GM23338 (cell line): ENCODE measurements at regions not wholly inside any gene's neighbourhood (a gene's known extent, or its start where the extent isn't known, plus 50 kb on each side); places are given as distances from the start of the nearest gene placed in this dataset.

Experiments used
- ATAC-seq: fragments of 200-7000 bp; cut with Tn5 transposase; 3 replicates; pipeline ENCODE4 v1.9.1; 2020
- DNase-seq: peaks from one replicate; pipeline ENCODE4 v3.0.0-alpha.2; 2015; ENCODE audit warnings: low spot score
- H2AFZ ChIP-seq: fragments of 200-600 bp; sonication (generic); 2 replicates; pipeline ENCODE4 v1.8.0; 2016; ENCODE audit warnings: antibody characterized with exemption, mild to moderate bottlenecking, moderate library complexity
- H3F3A ChIP-seq: fragments of 200-600 bp; sonication (generic); replicated peaks from 2 replicates; pipeline ENCODE4 v1.8.0; 2017; ENCODE audit warnings: antibody characterized with exemption, mixed run types, low read depth
- H3K27ac ChIP-seq: fragments of 200-600 bp; sonication (generic); 2 replicates; pipeline ENCODE4 v1.6.1; 2016; ENCODE audit warnings: low read depth
- H3K27me3 ChIP-seq: fragments of 200-600 bp; sonication (generic); 2 replicates; pipeline ENCODE4 v1.8.0; 2016; ENCODE audit warnings: mild to moderate bottlenecking, mixed run types, moderate library complexity; ENCODE audit not compliant: insufficient read depth
- H3K36me3 ChIP-seq: fragments of 200-600 bp; sonication (generic); 2 replicates; pipeline ENCODE4 v1.8.0; 2016; ENCODE audit warnings: mild to moderate bottlenecking; ENCODE audit not compliant: insufficient read depth
- H3K4me1 ChIP-seq: fragments of 200-600 bp; sonication (generic); 2 replicates; pipeline ENCODE4 v1.8.0; 2016; ENCODE audit warnings: mild to moderate bottlenecking, moderate library complexity; ENCODE audit not compliant: insufficient read depth
- H3K4me2 ChIP-seq: fragments of 200-600 bp; sonication (generic); 2 replicates; pipeline ENCODE4 v1.7.1; 2017; ENCODE audit warnings: mixed run types
- H3K4me3 ChIP-seq: fragments of 200-600 bp; sonication (generic); 2 replicates; pipeline ENCODE4 v1.6.1; 2016; ENCODE audit warnings: mixed run types
- H3K79me2 ChIP-seq: fragments of 200-600 bp; sonication (generic); replicated peaks from 2 replicates; pipeline ENCODE4 v1.8.0; 2017; ENCODE audit warnings: mild to moderate bottlenecking; ENCODE audit not compliant: insufficient read depth
- H3K9me2 ChIP-seq: fragments of 200-600 bp; sonication (generic); 2 replicates; pipeline ENCODE4 v1.8.0; 2017; ENCODE audit not compliant: insufficient read depth
- H4K20me1 ChIP-seq: fragments of 200-600 bp; sonication (generic); replicated peaks from 2 replicates; pipeline ENCODE4 v1.8.0; 2017; ENCODE audit warnings: mild to moderate bottlenecking; ENCODE audit not compliant: insufficient read depth
- H3K27ac Mint-ChIP-seq: 2 replicates; pipeline ENCODE4 v1.8.0; 2020; ENCODE audit warnings: inconsistent platforms, mild to moderate bottlenecking, moderate library complexity, mixed read lengths
- H3K27me3 Mint-ChIP-seq: 3 replicates; pipeline ENCODE4 v1.8.0; 2022; ENCODE audit warnings: low read depth, mild to moderate bottlenecking, moderate library complexity, mixed read lengths, inconsistent platforms; ENCODE audit not compliant: insufficient read depth, poor library complexity
- H3K36me3 Mint-ChIP-seq: 3 replicates; pipeline ENCODE4 v1.8.0; 2021; ENCODE audit warnings: low read depth, mild to moderate bottlenecking, inconsistent platforms, moderate library complexity, mixed read lengths
- H3K4me1 Mint-ChIP-seq: 3 replicates; pipeline ENCODE4 v1.8.0; 2020; ENCODE audit warnings: mild to moderate bottlenecking, inconsistent platforms, mixed read lengths
- H3K4me3 Mint-ChIP-seq: 3 replicates; pipeline ENCODE4 v1.8.0; 2021; ENCODE audit warnings: moderate library complexity, mild to moderate bottlenecking, inconsistent platforms, mixed read lengths
- H3K9me3 Mint-ChIP-seq: 3 replicates; pipeline ENCODE4 v1.8.0; 2020; ENCODE audit warnings: moderate library complexity, mild to moderate bottlenecking, inconsistent platforms, mixed read lengths
- CREB1 ChIP-seq: fragments of 250-450 bp; sonication (Bioruptor Pico); IDR thresholded peaks from 2 replicates; pipeline ENCODE4 v1.5.0; 2020; ENCODE audit warnings: low read depth, mild to moderate bottlenecking, moderate library complexity
- CTCF ChIP-seq, 2 experiments: fragments of 200-600 bp in 1 of 2; sonication (generic) in 1 of 2; conservative IDR thresholded peaks; 2 replicates each; pipeline versions ENCODE4 v1.5.1 to v1.6.1; 2016 to 2017; ENCODE audit warnings: antibody characterized with exemption in 2 of 2, low read depth in 2 of 2, mild to moderate bottlenecking in 2 of 2, moderate library complexity in 1 of 2
- ETS1 ChIP-seq: IDR thresholded peaks from 2 replicates; pipeline ENCODE4 v1.6.1; 2016; ENCODE audit warnings: antibody characterized with exemption
- EZH2 ChIP-seq: fragments of 200-600 bp; sonication (generic); IDR thresholded peaks from one replicate; pipeline ENCODE4 v1.8.0; 2017; ENCODE audit warnings: antibody characterized with exemption, mild to moderate bottlenecking, low read depth; ENCODE audit not compliant: unreplicated experiment
- EZH2phosphoT487 ChIP-seq: fragments of 200-600 bp; sonication (generic); IDR thresholded peaks from one replicate; pipeline ENCODE4 v1.8.1; 2018; ENCODE audit warnings: antibody characterized with exemption; ENCODE audit not compliant: unreplicated experiment
- JUNB ChIP-seq: IDR thresholded peaks from one replicate; pipeline ENCODE4 v1.6.1; 2016; ENCODE audit warnings: antibody characterized with exemption; ENCODE audit not compliant: unreplicated experiment
- REST ChIP-seq: IDR thresholded peaks from one replicate; pipeline ENCODE4 v1.6.1; 2018; ENCODE audit warnings: antibody characterized with exemption; ENCODE audit not compliant: unreplicated experiment
- STAT1 ChIP-seq: IDR thresholded peaks from one replicate; pipeline ENCODE4 v1.6.1; 2016; ENCODE audit warnings: antibody characterized with exemption; ENCODE audit not compliant: unreplicated experiment
- ZNF114 ChIP-seq: fragments of 250-450 bp; sonication (Bioruptor Pico); IDR thresholded peaks from 2 replicates; pipeline ENCODE4 v1.5.0; 2020; ENCODE audit warnings: mild to moderate bottlenecking, moderate library complexity
- ZNF331 ChIP-seq: fragments of 250-450 bp; sonication (Bioruptor Pico); IDR thresholded peaks from 2 replicates; pipeline ENCODE4 v1.5.0; 2020; ENCODE audit warnings: low read depth, mild to moderate bottlenecking, moderate library complexity

DNA sequence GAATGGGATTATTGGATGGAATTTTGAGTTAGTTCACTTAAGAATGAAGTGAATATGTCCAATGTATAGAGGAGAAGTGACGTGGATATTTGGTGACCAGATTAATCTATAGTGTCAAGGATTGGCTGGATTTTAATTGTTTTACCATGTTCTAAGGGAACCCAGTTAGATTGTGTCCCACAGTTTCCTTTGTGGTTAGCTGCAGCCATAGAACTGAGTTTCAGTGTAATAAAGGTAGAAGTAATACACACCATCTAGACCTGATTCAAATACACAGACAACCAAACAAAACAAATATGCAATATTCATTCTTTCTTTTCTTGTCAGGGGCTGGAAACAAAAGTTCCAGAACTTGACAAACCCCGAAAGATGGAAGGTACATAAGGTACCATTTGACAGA is 88.0 kb upstream of the RGS18 start:
- no peaks in the 10 kb centered on the region; the same call in 1 of the 2 replicates for H3K9me2 ChIP-seq
- no peaks in the 10 kb centered on the region for H3K27me3 Mint-ChIP-seq
- ATAC-seq (no peak), DNase-seq (no peak)
- H3K79me2 ChIP-seq, result no peaks in the 10 kb centered on the region
- H3K4me2 ChIP-seq, result no peak overlapping the region
- no peaks in the 10 kb centered on the region for H3K36me3 Mint-ChIP-seq
- no peaks in the 10 kb centered on the region for H3F3A ChIP-seq
- H3K27ac ChIP-seq, result no peak overlapping the region
- no peak overlapping the region for H3K27ac Mint-ChIP-seq
- no peak overlapping the region for H2AFZ ChIP-seq
- H3K27me3 ChIP-seq, result no peaks in the 10 kb centered on the region
- H3K9me3 Mint-ChIP-seq, result no peaks in the 10 kb centered on the region
- H3K4me1 Mint-ChIP-seq, result peaks cover 13% of the 10 kb centered on the region
- H3K36me3 ChIP-seq, result no peaks in the 10 kb centered on the region
- TF ChIP-seq REST, result no peak
- TF ChIP-seq STAT1, result no peak
- H3K4me3 Mint-ChIP-seq, result no peak overlapping the region
- H3K4me1 ChIP-seq, result peaks cover 8% of the 10 kb centered on the region
- no peaks in the 10 kb centered on the region for H4K20me1 ChIP-seq
- no peak overlapping the region for H3K4me3 ChIP-seq

DNA sequence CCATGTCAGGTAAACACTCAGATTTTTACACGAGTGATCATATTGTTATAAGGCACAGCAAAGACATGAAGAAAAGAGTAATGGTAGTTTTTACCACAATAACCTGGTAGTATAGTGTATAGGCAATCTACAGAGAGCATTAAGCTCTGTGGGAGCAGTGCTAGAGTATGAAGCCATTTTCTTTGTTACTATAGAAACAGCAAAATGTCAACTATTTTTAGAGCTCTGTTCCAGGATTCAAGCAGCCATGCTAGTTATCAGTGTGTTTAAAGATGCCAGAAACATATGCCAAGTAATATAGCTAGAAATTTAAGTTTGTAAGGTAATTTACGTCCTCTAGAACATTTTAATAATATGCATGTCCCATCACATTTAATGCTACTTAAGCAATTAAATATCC is 77.6 kb upstream of the RGS18 start:
- Mint-ChIP-seq H3K36me3 (no peaks in the 10 kb centered on the region), H3K4me3 (no peak overlapping the region), H3K4me1 (no peaks in the 10 kb centered on the region), H3K27me3 (no peaks in the 10 kb centered on the region), H3K27ac (no peak overlapping the region), H3K9me3 (no peaks in the 10 kb centered on the region)
- Histone ChIP-seq H3K4me3 (no peak overlapping the region), H3K4me2 (no peak overlapping the region), H3K9me2 (no peaks in the 10 kb centered on the region), H2AFZ (no peak overlapping the region), H3F3A (no peaks in the 10 kb centered on the region), H3K79me2 (no peaks in the 10 kb centered on the region), H3K27me3 (no peaks in the 10 kb centered on the region), H3K4me1 (no peaks in the 10 kb centered on the region), H4K20me1 (no peaks in the 10 kb centered on the region), H3K27ac (no peak overlapping the region), H3K36me3 (no peaks in the 10 kb centered on the region)
- ATAC-seq, result no peak
- TF ChIP-seq EZH2phosphoT487 (no peak), EZH2 (no peak), ETS1 (no peak), CREB1 (CRISPR knock-in tag) (no peak), ZNF331 (no peak), CTCF (conservative IDR thresholded peaks at IDR 0.05; ENCODE audit: low read depth in 2 of 2) (no peak), JUNB (no peak), ZNF114 (no peak), STAT1 (no peak)
- DNase-seq, result no peak
